ENCODE measurements at regions not wholly inside any gene's neighbourhood (a gene's known extent, or its start where the extent isn't known, plus 50 kb on each side); places are given as distances from the start of the nearest gene placed in this dataset.
"Not testable (repeated sequence)": the region's sequence is repeated elsewhere in the genome, so short reads cannot be mapped to it uniquely, and the experiment has no call there.

DNA sequence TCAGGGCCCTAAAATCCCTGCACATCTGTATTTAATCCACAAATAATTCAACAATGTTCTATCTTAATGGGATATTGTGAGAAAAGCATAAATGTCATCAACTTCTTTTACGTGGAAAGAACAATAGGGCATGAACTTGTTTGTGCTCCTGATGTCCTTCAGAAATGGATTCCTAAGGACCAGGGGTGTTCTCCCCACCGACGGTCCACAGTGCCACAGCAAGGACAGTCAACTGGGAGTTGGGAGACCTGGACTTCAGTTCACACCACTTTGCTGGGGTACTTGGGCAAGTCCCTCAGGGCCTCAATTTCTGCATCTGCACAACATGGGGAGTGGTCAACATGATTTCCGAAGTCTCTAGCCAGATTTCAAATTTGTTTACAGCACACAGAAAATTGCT lies 908.4 kb downstream of the RPIA start:
- not testable (repeated sequence) for H3K36me3 Mint-ChIP-seq (ENCODE audit: low read depth); H3K9me3 ChIP-seq (ENCODE audit: control insufficient read depth, low read length); H3K27ac ChIP-seq (ENCODE audit: low read depth, low read length); H3K27me3 Mint-ChIP-seq (ENCODE audit: insufficient read depth); H3K27ac Mint-ChIP-seq; H3K36me3 ChIP-seq (ENCODE audit: control insufficient read depth, insufficient read depth, low read length); H3K4me1 ChIP-seq (ENCODE audit: control insufficient read depth, insufficient read depth, low read length); H3K4me3 ChIP-seq (ENCODE audit: low read length); H3K4me3 Mint-ChIP-seq; H3K27me3 ChIP-seq (ENCODE audit: control insufficient read depth, insufficient read depth, low read length, poor library complexity, severe bottlenecking); H3K4me1 Mint-ChIP-seq; H3K9ac ChIP-seq (ENCODE audit: extremely low read depth, low read length, poor library complexity, severe bottlenecking)
- peaks cover 28% of the 10 kb centered on the region for H3K9me3 Mint-ChIP-seq
- WGBS, 2 experiments (ENCODE audit: insufficient coverage in 1 of 2, insufficient read length in 1 of 2): 77 to 100% methylated on average over 1 to 3 of the region's 4 CpGs
- DNase-seq: peak; percentile 13

DNA sequence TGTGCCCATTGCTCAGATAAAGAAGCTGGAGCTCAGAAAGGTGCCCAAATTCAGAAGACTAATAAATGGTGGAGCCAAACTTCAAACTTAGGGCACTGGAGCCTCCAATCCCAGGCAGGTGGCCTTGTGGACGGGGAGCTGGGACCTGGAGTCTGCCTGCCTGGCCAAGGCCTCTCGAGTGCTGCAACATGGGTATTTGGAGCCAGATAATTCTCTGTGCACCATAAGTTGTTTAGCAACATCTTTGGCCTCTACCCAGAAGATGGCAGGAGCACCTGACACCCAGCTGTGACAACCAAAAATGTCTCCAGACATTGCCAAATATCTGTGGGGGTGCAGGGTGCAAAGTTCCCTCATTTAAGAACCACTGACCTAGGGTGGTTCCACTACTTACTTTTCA lies 915.0 kb downstream of the RPIA start:
- not testable (repeated sequence) for H3K27ac Mint-ChIP-seq; H3K9ac ChIP-seq (ENCODE audit: extremely low read depth, low read length, poor library complexity, severe bottlenecking); H3K27me3 Mint-ChIP-seq (ENCODE audit: insufficient read depth); H3K9me3 ChIP-seq (ENCODE audit: control insufficient read depth, low read length); H3K4me1 Mint-ChIP-seq; H3K27me3 ChIP-seq (ENCODE audit: control insufficient read depth, insufficient read depth, low read length, poor library complexity, severe bottlenecking); H3K4me3 ChIP-seq (ENCODE audit: low read length); DNase-seq; H3K4me1 ChIP-seq (ENCODE audit: control insufficient read depth, insufficient read depth, low read length); H3K27ac ChIP-seq (ENCODE audit: low read depth, low read length); H3K36me3 Mint-ChIP-seq (ENCODE audit: low read depth); H3K4me3 Mint-ChIP-seq; H3K36me3 ChIP-seq (ENCODE audit: control insufficient read depth, insufficient read depth, low read length)
- H3K9me3 Mint-ChIP-seq: peaks cover 33% of the 10 kb centered on the region
- 68% methylated on average over 2 of the region's 2 CpGs; no CpG with 5 or more reads in 1 of the 2 experiments for WGBS, 2 experiments (ENCODE audit: insufficient coverage in 1 of 2, insufficient read length in 1 of 2)

DNA sequence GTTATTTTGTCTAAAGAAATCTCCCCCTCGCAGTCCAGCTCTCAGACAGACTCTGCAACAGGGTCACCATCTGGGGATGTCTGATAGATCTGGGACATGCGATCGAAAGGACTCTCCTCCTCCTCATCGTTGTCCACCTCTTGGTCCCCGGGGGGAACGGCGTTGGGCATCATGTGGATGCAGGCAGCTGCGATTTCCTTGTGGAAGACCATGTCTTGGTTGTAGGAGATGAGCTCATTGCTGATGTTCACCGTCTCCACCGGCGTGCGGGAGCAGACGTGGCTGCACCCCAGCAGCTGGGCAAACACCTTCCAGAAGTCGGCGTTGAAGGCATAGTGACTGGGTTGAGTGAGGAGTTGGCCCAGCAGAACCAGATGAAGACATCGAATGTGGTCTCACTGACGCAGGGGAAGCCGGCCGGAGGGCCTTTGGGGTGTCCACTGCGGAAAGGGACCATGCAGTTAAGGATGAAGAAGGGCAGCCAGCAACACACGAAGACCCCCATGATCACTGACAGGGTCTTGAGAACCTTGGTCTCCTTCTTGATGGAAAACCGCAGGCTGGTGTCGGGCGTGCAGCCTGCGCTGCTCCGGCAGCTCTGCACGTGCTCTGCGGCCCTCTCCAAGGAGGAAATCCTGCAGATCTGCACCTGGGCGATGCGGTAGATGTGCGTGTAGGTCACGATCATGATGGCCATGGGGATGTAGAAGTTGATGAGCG lies 918.9 kb downstream of the RPIA start:
- H3K27me3 ChIP-seq (ENCODE audit: control insufficient read depth, insufficient read depth, low read length, poor library complexity, severe bottlenecking): peaks cover 14% of the 10 kb centered on the region
- H3K27ac Mint-ChIP-seq; H3K4me1 Mint-ChIP-seq; H3K9ac ChIP-seq (ENCODE audit: extremely low read depth, low read length, poor library complexity, severe bottlenecking); H3K9me3 ChIP-seq (ENCODE audit: control insufficient read depth, low read length); H3K36me3 ChIP-seq (ENCODE audit: control insufficient read depth, insufficient read depth, low read length); H3K4me1 ChIP-seq (ENCODE audit: control insufficient read depth, insufficient read depth, low read length); H3K27ac ChIP-seq (ENCODE audit: low read depth, low read length); H3K27me3 Mint-ChIP-seq (ENCODE audit: insufficient read depth); H3K36me3 Mint-ChIP-seq (ENCODE audit: low read depth); H3K4me3 Mint-ChIP-seq; H3K4me3 ChIP-seq (ENCODE audit: low read length): not testable (repeated sequence)
- peaks cover 43% of the 10 kb centered on the region for H3K9me3 Mint-ChIP-seq
- 89 to 97% methylated on average over 23 to 33 of the region's 33 CpGs for WGBS, 2 experiments (ENCODE audit: insufficient coverage in 1 of 2, insufficient read length in 1 of 2)
- DNase-seq: peak; percentile 10

DNA sequence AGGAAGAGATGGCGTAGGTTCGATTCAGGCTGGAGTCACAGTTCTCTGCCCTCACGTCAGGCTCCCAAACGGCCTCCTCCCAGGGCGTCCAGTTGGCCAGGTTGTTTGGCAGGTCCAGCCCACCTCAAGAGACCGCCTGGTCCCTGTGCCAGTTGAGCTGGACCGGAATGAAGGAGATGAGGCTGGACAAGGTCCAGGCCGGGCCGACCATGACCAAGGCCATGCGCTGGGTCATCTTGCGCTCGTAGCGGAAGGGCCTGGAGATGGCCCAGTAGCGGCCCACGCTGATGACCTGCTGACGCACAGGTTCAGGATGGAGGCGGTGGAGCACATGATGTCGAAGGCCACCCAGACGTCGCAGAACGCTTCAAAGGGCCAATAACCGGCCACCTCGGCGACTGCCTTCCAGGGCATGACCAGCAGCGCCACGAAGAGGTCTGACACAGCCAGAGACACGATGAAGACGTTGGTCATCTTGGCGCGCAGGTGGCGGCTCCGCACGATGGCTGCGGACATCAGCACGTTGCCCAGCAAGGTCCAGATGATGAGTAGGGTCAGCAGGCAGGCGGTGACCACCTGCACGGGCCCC lies 919.5 kb downstream of the RPIA start:
- not testable (repeated sequence) for H3K4me1 Mint-ChIP-seq; H3K9ac ChIP-seq (ENCODE audit: extremely low read depth, low read length, poor library complexity, severe bottlenecking); H3K27ac ChIP-seq (ENCODE audit: low read depth, low read length); H3K4me3 ChIP-seq (ENCODE audit: low read length); H3K9me3 ChIP-seq (ENCODE audit: control insufficient read depth, low read length); H3K36me3 ChIP-seq (ENCODE audit: control insufficient read depth, insufficient read depth, low read length); H3K4me1 ChIP-seq (ENCODE audit: control insufficient read depth, insufficient read depth, low read length); H3K27me3 Mint-ChIP-seq (ENCODE audit: insufficient read depth); H3K27ac Mint-ChIP-seq; DNase-seq; H3K36me3 Mint-ChIP-seq (ENCODE audit: low read depth); H3K4me3 Mint-ChIP-seq
- peaks cover 14% of the 10 kb centered on the region for H3K27me3 ChIP-seq (ENCODE audit: control insufficient read depth, insufficient read depth, low read length, poor library complexity, severe bottlenecking)
- WGBS, 2 experiments (ENCODE audit: insufficient coverage in 1 of 2, insufficient read length in 1 of 2): 90 to 93% methylated on average over 29 to 37 of the region's 37 CpGs
- H3K9me3 Mint-ChIP-seq: peaks cover 47% of the 10 kb centered on the region

DNA sequence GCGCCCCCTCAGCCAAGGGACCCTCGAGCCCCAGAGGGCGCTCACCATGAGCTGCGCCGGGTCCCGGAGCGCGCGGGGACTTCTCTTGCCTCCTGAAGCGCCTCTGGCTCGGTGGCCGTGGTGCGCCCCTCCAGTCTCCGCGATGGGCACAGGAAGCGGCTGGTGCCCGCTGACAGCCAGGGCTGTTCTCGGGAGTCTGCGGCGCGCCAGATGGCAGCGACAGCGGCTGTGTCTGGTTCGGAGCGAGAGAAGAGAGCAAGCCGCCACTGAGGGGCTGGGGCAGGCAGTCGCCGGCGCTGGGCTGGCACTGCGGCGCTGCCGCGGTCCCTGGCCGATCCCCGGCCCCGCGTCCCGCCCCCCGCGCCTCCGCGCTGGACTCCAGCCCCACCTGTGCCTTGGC lies 920.2 kb downstream of the RPIA start:
- H3K36me3 ChIP-seq (ENCODE audit: control insufficient read depth, insufficient read depth, low read length); H3K9ac ChIP-seq (ENCODE audit: extremely low read depth, low read length, poor library complexity, severe bottlenecking); H3K4me1 ChIP-seq (ENCODE audit: control insufficient read depth, insufficient read depth, low read length); H3K36me3 Mint-ChIP-seq (ENCODE audit: low read depth); H3K9me3 ChIP-seq (ENCODE audit: control insufficient read depth, low read length); H3K27me3 Mint-ChIP-seq (ENCODE audit: insufficient read depth); H3K4me1 Mint-ChIP-seq; DNase-seq; H3K27ac ChIP-seq (ENCODE audit: low read depth, low read length); H3K4me3 ChIP-seq (ENCODE audit: low read length); H3K4me3 Mint-ChIP-seq; H3K27ac Mint-ChIP-seq: not testable (repeated sequence)
- WGBS, 2 experiments (ENCODE audit: insufficient coverage in 1 of 2, insufficient read length in 1 of 2): 13 to 64% methylated on average over 6 to 36 of the region's 42 CpGs
- H3K9me3 Mint-ChIP-seq: peaks cover 45% of the 10 kb centered on the region
- H3K27me3 ChIP-seq (ENCODE audit: control insufficient read depth, insufficient read depth, low read length, poor library complexity, severe bottlenecking): peaks cover 14% of the 10 kb centered on the region

DNA sequence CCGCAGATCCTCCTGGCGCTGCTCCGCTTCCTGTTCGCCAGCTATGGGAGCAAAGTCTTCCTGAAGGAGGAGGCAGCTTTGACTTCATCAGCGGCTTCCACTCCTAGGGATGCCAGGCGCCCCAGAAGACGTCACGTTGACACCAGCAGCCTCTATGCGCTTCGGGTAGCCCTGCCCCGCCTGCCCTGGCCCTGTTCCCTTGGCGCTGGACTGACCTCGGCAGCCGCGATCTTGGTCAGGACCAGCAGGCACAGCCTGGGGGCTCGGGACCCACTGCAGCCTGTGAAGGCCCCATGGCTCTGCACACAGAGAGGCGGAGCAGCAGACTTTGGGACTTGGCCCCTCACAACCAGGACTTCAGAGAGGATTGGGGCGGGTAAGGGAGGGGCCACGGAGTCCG lies 957.8 kb downstream of the RPIA start:
- H3K36me3 ChIP-seq (ENCODE audit: control insufficient read depth, insufficient read depth, low read length); H3K4me3 Mint-ChIP-seq; H3K27ac Mint-ChIP-seq; H3K9me3 ChIP-seq (ENCODE audit: control insufficient read depth, low read length); H3K27ac ChIP-seq (ENCODE audit: low read depth, low read length); H3K27me3 Mint-ChIP-seq (ENCODE audit: insufficient read depth); H3K9ac ChIP-seq (ENCODE audit: extremely low read depth, low read length, poor library complexity, severe bottlenecking); DNase-seq; H3K36me3 Mint-ChIP-seq (ENCODE audit: low read depth); H3K4me3 ChIP-seq (ENCODE audit: low read length); H3K27me3 ChIP-seq (ENCODE audit: control insufficient read depth, insufficient read depth, low read length, poor library complexity, severe bottlenecking); H3K4me1 Mint-ChIP-seq; H3K4me1 ChIP-seq (ENCODE audit: control insufficient read depth, insufficient read depth, low read length): not testable (repeated sequence)
- H3K9me3 Mint-ChIP-seq: peaks cover 29% of the 10 kb centered on the region
- 80 to 100% methylated on average over 1 to 3 of the region's 20 CpGs for WGBS, 2 experiments (ENCODE audit: insufficient coverage in 1 of 2, insufficient read length in 1 of 2)

DNA sequence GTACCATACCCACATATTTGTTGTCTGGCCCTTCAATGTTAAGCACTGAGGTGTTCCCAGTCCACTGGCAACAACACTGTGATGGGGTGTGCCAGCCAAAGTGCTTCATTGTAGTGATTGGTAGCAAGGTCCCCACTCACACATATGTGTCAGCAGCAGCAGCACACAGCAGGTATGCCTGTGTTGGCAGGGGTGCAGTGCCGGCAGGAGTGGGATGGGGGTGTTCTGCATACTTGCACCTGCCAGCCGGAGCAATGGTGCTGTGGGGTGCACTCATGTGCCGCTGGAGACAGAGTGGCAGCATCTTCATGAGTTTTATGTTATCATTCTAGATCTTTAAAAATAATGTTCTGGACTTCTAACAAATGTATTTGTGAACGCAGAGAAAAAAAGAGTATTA lies 987.8 kb downstream of the RPIA start:
- not testable (repeated sequence) for H3K27ac Mint-ChIP-seq; H3K4me3 Mint-ChIP-seq; H3K27me3 ChIP-seq (ENCODE audit: control insufficient read depth, insufficient read depth, low read length, poor library complexity, severe bottlenecking); H3K27ac ChIP-seq (ENCODE audit: low read depth, low read length); H3K4me1 ChIP-seq (ENCODE audit: control insufficient read depth, insufficient read depth, low read length); H3K36me3 ChIP-seq (ENCODE audit: control insufficient read depth, insufficient read depth, low read length); H3K36me3 Mint-ChIP-seq (ENCODE audit: low read depth); H3K27me3 Mint-ChIP-seq (ENCODE audit: insufficient read depth); H3K9ac ChIP-seq (ENCODE audit: extremely low read depth, low read length, poor library complexity, severe bottlenecking); H3K4me1 Mint-ChIP-seq; H3K4me3 ChIP-seq (ENCODE audit: low read length); DNase-seq
- WGBS, 2 experiments (ENCODE audit: insufficient coverage in 1 of 2, insufficient read length in 1 of 2): 90 to 91% methylated on average over 4 of the region's 4 CpGs
- peaks cover 88% of the 10 kb centered on the region for H3K9me3 Mint-ChIP-seq
- peaks cover 43% of the 10 kb centered on the region for H3K9me3 ChIP-seq (ENCODE audit: control insufficient read depth, low read length)
